ENCODE measurements at regions not wholly inside any gene's neighbourhood (a gene's known extent, or its start where the extent isn't known, plus 50 kb on each side); places are given as distances from the start of the nearest gene placed in this dataset.

DNA sequence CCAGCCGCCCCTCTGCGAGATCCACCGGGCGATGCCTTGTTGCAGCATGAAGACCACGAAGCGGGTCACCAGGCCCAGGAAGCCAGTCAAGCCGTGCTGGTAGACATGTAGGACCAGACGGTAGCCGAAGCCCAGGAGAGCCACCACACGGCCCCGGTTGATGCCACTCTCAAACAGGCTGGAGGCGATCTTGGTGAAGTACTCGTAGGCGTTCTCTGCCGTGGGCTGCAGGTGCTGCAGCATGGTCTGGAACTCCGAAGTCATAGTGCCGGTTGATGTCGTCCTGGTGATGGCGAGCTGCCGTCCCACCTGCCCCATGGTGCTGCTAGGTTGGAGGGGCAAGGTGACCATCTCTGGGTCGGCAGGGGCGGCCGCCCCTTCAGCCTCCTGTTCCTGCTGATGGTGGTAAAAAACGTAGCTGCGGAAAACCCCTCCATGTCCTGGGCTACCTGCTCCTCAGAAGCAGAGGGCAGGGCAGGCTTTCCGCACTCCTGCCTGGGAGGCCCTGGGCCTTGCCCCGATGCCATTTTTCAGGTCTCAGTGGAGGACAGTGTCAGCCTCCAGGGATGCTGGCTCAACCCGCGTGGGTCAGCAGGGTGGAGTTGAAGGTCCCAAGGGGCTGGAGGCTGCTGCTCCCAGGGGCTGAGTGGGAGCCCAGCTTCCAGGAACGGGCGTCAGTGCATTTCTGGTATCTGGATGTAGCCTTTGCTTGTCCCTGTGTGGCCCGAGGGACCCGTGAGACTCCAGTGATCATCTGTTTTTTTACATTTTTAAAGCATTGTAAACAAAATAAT, 98.7 kb downstream of the ADAMTS15 start:
- TF ChIP-seq, protein P1, sequence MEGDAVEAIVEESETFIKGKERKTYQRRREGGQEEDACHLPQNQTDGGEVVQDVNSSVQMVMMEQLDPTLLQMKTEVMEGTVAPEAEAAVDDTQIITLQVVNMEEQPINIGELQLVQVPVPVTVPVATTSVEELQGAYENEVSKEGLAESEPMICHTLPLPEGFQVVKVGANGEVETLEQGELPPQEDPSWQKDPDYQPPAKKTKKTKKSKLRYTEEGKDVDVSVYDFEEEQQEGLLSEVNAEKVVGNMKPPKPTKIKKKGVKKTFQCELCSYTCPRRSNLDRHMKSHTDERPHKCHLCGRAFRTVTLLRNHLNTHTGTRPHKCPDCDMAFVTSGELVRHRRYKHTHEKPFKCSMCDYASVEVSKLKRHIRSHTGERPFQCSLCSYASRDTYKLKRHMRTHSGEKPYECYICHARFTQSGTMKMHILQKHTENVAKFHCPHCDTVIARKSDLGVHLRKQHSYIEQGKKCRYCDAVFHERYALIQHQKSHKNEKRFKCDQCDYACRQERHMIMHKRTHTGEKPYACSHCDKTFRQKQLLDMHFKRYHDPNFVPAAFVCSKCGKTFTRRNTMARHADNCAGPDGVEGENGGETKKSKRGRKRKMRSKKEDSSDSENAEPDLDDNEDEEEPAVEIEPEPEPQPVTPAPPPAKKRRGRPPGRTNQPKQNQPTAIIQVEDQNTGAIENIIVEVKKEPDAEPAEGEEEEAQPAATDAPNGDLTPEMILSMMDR (IDR thresholded peaks at IDR 0.05) = no peak
- TF ChIP-seq POLR2A (IDR thresholded peaks at IDR 0.05) (no peak), POLR2AphosphoS5 (IDR thresholded peaks at IDR 0.05) (no peak)
